Pancreas (tissue), 10 donors: ENCODE measurements at regions not wholly inside any gene's neighbourhood (a gene's known extent, or its start where the extent isn't known, plus 50 kb on each side); places are given as distances from the start of the nearest gene placed in this dataset.

ENCODE experiments used
- ATAC-seq, 4 donors: fragments of 200-7000 bp; cut with Tn5 transposase; one replicate each; pipeline versions ENCODE4 v1.8.0 to v1.9.1; 2020; ENCODE audit warnings: mild to moderate bottlenecking in 4 of 4, moderate library complexity in 4 of 4
- DNase-seq, 6 donors: peaks; one replicate each; pipeline ENCODE4 v3.0.0-alpha.2; 2020
- FAIRE-seq: peaks from 2 replicates; lab custom pipeline; 2012; peaks lifted over from hg19 to GRCh38; lab: Jason Lieb, UNC
- H3K27ac ChIP-seq, 4 donors: fragments of 200-600 bp; sonication (generic); 1 replicate in 3 of 4; 2 replicates in 1 of 4; pipeline versions ENCODE4 v1.5.0 to v1.8.0; 2020
- H3K27me3 ChIP-seq, 4 donors: fragments of 200-600 bp; one replicate each; pipeline ENCODE4 v1.8.0; 2021
- H3K36me3 ChIP-seq, 3 donors: fragments of 200-600 bp; sonication (generic) in 1 of 3; one replicate each; pipeline versions ENCODE4 v1.5.0 to v1.8.0; 2020 to 2021
- H3K4me1 ChIP-seq, 3 donors: fragments of 200-600 bp; one replicate each; pipeline ENCODE4 v1.8.0; 2021
- H3K4me3 ChIP-seq, 4 donors: fragments of 200-600 bp; sonication (generic) in 2 of 4; one replicate each; pipeline versions ENCODE4 v1.5.0 to v1.8.0; 2020 to 2021
- H3K9me3 ChIP-seq, 4 donors: fragments of 200-600 bp; one replicate each; pipeline ENCODE4 v1.8.0; 2021
- CTCF ChIP-seq, 4 donors: fragments of 200-600 bp; sonication (generic) in 3 of 4; IDR thresholded peaks; one replicate each; pipeline versions ENCODE4 v1.5.0 to v1.8.0; 2021; ENCODE audit warnings: antibody characterized with exemption in 4 of 4
- WGBS, 2 donors: extraction: QIAGEN DNeasy Blood & Tissue Kit; methylation state at CpG; one replicate each; pipeline ENCODE4 v1.1.7; 2013; 5-methylcytosine and 5-hydroxymethylcytosine counted together
- intact Hi-C, 3 donors: fragments of 100-400 bp; cut with DNase I; formaldehyde crosslinking; loops; one replicate each; pipeline versions ENCODE4 v1.11.1 to v1.14.2; 2022
- donor health status: healthy with polysubstance abuse.
- donor health status: DM: no; HTN: no; CAD: no; lungs with moderate emphysema.
- donor health status: DM: no; HTN: no; CAD: no.
- donor health status: control.
- donor health status: control.
- donor health status: Bipolar disorder and iron deficiency.
- donor health status: DM: yes; HTN: yes; CAD: no.
- donor health status: DM: no; HTN: no; CAD: no.
- donor health status: DM: no; HTN: no; CAD: no.
- donor health status: DM: yes; HTN: yes; CAD: no.

- no peak for DNase-seq
- Histone ChIP-seq H3K27ac (no peak overlapping the region), H3K27me3 (no peaks in the 10 kb centered on the region), H3K4me3 (no peak overlapping the region), H3K36me3 (no peaks in the 10 kb centered on the region), H3K4me1 (no peaks in the 10 kb centered on the region), H3K9me3 (no peaks in the 10 kb centered on the region)
- intact Hi-C loops: no loop called here
- FAIRE-seq: no peak
- no peak for ATAC-seq
- WGBS, 2 donors: 46 to 58% methylated on average over 11 of the region's 11 CpGs
- no peak for TF ChIP-seq CTCF (IDR thresholded peaks at IDR 0.05)
Measured at GRCh38 chr22:49011379-49011768, 816.3 kb downstream of the BRD1 start.

GRCh38 chr22:49010901-49011300, 816.8 kb downstream of the BRD1 start:
- ATAC-seq (no peak), DNase-seq (no peak), FAIRE-seq (no peak)
- no peak overlapping the region for H3K27ac ChIP-seq
- H3K4me3 ChIP-seq: no peak overlapping the region
- no peaks in the 10 kb centered on the region for H3K9me3 ChIP-seq
- 60 to 69% methylated on average over 12 of the region's 12 CpGs for WGBS, 2 donors
- TF ChIP-seq CTCF (IDR thresholded peaks at IDR 0.05): no peak
- intact Hi-C loops: no loop called here
- H3K36me3 ChIP-seq: no peaks in the 10 kb centered on the region
- no peaks in the 10 kb centered on the region for H3K4me1 ChIP-seq
- H3K27me3 ChIP-seq: no peaks in the 10 kb centered on the region

GRCh38 chr22:49010070-49010863, 817.4 kb downstream of the BRD1 start:
- H3K4me3 ChIP-seq: no peak overlapping the region
- no peak for DNase-seq
- no peak for ATAC-seq
- FAIRE-seq: no peak
- no peak overlapping the region for H3K27ac ChIP-seq
- no peaks in the 10 kb centered on the region for H3K27me3 ChIP-seq
- no peaks in the 10 kb centered on the region for H3K4me1 ChIP-seq
- no peaks in the 10 kb centered on the region for H3K36me3 ChIP-seq
- 70 to 80% methylated on average over 25 of the region's 25 CpGs for WGBS, 2 donors
- intact Hi-C loops: no loop called here
- H3K9me3 ChIP-seq: no peaks in the 10 kb centered on the region
- no peak for TF ChIP-seq CTCF (IDR thresholded peaks at IDR 0.05)

- ATAC-seq (no peak), DNase-seq (no peak), FAIRE-seq (no peak)
- Histone ChIP-seq H3K27ac (no peak overlapping the region), H3K9me3 (no peaks in the 10 kb centered on the region), H3K4me1 (no peaks in the 10 kb centered on the region), H3K27me3 (no peaks in the 10 kb centered on the region), H3K36me3 (no peaks in the 10 kb centered on the region), H3K4me3 (no peak overlapping the region)
- no peak for TF ChIP-seq CTCF (IDR thresholded peaks at IDR 0.05)
- WGBS, 2 donors: 62 to 80% methylated on average over 12 of the region's 12 CpGs
- intact Hi-C loops: no loop called here
Measured at GRCh38 chr22:49009359-49010063, 818.2 kb downstream of the BRD1 start.
